HG02870 (cell line): ENCODE measurements at regions not wholly inside any gene's neighbourhood (a gene's known extent, or its start where the extent isn't known, plus 50 kb on each side); places are given as distances from the start of the nearest gene placed in this dataset.
"Not testable (repeated sequence)": the region's sequence is repeated elsewhere in the genome, so short reads cannot be mapped to it uniquely, and the experiment has no call there.

Experiments
- ATAC-seq: cut with Tn5 transposase; IDR thresholded peaks from one replicate; pipeline ENCODE4 v1.9.1; 2021; ENCODE audit warnings: mild to moderate bottlenecking, moderate library complexity; ENCODE audit not compliant: unreplicated experiment

DNA sequence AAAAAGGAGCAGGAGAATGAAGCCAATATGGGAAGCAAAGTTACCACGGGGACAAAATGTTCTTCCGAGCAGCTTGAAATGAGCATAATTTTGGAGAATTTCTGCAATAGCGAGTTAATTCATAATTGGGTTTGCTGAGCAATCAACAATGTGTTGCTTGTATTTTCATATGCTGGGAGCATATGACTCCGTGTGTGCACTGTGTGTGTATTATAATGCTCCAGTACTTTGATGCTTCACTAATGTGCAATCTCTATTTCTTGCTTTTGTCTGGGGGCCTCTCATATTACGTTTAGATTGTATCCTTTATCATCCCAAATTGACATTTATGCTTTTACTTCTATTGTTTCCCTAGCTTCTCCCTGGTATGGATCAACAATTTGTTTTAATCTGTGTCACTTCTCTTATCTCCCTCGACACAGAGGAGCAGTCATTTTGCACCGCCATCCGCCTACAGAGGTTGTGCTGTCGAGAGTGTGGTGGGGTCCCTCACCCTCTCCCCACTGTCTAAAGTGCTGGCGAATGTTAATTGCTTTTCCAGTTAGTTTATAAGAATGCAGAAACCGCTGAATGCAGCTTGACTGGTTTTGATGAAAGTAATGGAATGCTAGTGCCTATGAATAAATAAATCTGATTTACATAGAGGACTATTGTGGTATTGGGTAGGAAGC is 372.5 kb upstream of the WWC1 start:
- ATAC-seq: no peak

- ATAC-seq: no peak
These were observed 370.9 kb upstream of the WWC1 start for GRCh38 chr5:167920589-167920988.

DNA sequence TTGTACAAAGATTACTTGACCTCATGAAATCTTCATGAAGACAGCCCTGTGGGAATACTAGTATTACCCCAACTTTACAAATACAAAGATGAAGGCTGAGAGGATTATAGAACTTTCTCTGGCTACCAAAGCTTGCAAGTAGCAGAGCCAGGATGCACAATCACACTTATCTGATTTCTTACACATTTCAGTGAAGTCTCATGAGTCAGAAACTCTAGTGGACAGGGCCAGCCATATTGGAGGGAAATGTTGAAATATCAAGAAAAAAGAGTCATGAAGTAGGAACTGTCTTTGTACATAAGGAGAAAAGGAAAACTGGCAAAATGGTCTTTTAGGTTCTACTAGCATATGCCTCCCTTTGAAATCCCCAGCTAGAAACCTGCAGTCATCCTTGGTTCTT is 369.6 kb upstream of the WWC1 start:
- no peak for ATAC-seq

- no peak for ATAC-seq
These were observed 368.0 kb upstream of the WWC1 start for GRCh38 chr5:167923396-167923795.

- no peak for ATAC-seq
These were observed 361.6 kb upstream of the WWC1 start for GRCh38 chr5:167929841-167930240.

GRCh38 chr5:167934551-167934971 is 356.9 kb upstream of the WWC1 start:
- no peak for ATAC-seq

DNA sequence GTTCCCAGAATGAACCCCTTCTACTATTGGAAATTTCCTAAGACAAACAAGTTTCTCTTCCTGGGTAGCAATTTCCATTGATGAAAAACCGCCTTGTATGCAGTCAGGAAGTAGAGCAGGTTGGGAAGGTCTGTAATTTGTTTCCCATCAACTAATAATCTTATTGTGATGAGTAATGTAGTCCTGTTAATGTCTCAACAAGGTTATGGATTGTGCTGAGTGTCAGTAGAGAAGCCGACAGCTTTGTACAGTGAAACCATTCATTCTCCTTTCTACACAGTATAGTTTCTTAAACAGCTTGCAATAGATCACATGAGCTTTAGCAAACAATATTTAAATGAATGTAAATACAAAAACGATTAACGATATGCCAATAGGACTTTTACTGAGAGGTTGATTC is 355.4 kb upstream of the WWC1 start:
- ATAC-seq: no peak

DNA sequence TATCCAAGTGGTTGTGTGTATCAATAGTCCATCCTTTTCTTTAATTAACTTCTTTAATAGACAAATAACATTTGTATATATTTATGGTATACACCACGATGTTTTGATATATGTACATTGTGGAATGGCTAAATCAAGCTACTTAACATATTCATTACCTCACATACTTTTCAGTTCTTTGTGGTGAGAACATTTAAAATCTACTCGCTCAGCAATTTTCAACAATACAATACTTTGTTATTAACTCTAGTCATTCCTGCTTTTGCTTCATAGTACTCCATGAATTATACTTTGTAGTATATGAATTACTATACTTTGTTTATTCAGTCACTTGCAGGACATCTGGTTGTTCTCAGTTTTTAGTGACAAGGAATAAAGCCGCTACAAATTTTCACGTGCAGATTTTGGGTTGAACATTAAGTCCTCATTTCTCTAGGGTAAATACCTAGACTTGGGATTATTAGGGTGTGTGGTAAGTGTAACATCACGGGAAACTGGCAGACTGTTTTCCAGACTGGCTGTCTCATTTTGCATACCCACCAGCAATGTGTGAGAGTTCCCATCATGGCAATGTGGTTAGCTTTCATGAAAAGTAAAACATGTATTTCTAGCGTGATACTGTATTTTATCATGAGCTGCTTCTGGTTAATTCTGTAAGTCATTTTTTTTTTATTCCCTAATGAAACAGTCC is 354.4 kb upstream of the WWC1 start:
- no peak for ATAC-seq

DNA sequence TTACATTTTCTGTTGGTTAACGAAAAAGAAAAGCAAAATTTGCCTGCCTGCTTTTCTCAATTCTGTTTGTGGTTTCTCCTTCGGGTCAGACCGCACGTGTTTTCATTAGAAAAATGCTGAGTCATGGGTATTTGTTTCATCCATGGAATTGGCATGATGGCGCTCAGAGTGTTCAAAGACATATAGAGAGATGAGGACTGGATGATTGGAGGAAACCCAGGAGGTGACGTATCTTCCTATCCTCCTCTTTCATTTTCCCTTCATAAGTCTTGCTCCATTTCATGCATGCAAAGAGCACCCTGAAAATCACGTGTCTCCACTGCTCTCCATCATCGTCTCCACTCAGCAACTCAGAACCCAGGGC is 353.8 kb upstream of the WWC1 start:
- ATAC-seq: no peak

GRCh38 chr5:167939686-167940085 is 351.8 kb upstream of the WWC1 start:
- ATAC-seq: no peak

- ATAC-seq: no peak
These were observed 350.5 kb upstream of the WWC1 start for GRCh38 chr5:167940911-167941310.

DNA sequence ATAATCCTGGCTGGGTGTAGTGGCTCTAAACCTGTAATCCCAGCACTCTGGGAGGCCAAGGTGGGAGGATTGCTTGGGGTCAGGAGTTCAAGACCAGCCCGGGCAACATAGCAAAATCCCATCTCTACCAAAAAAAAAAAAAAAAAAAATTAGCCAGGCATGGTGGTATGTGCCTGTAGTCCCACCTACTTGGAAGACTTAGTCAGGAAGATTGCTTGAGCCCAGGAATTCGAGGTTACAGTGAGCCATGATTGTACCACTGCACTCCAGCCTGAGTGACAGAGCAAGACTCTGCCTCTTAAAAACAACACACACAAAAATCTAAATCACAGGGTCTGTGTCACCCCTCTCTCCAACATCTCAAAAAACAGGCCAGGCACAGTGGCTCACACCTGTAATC is 349.9 kb upstream of the WWC1 start:
- ATAC-seq: not testable (repeated sequence)

DNA sequence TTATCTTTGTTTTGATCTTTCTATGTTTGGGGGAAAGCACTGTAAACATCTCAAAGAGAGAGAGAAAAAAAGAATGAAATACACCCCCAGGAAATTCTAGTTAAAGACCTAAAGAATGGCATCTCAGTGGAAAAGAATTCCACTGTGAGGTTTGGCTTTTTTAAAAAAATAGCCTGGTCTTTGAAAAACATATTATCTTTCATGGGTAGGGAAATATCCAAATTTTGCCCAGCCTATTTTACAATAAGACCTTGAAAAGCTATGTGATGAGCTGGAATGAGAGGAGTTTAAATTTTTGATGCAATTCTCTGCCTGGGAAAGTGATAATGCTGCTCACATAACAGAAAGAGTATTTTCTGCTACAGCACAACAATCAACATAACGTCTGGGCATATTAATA is 348.1 kb upstream of the WWC1 start:
- no peak for ATAC-seq

- no peak for ATAC-seq
These were observed 347.2 kb upstream of the WWC1 start for GRCh38 chr5:167944121-167944852.

DNA sequence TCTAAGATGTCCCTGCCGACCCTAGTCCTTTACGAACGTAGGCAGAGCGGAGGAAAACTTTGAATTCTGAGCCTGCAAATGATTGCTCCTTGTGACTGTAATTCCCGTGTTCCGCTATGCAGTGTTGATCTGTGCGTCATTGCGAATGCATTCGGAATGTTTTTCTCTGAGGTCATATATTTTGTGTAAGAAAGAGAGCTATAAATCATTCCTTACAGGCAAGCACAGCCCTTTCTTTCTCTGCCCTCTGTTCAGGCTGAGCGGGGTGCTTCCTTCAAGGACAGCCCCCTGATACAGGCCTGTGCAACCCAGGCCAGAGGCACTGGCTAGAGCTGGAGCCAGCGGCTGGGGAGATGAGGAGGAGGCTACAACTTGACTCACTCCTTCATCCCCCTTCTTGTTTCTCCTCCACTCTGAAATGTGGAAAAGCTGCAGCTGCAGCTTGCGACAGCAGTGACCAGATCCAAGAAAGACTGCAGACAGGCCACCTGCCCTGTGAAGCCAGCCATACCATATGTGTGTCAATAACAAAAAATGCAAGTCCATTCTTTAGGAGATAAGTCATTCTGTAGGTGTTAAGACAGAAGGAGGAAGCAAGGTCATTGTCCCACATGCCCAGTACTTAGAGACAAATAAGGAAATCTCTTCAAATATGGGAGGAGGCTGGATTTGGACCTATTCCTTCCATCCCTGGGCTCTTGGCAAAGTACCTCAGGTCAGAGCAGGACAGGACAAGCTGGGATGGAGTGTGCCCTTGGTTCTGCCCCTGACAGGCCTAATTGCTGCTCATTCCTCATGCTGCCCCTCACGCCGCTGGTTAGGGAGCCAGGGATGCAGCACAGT is 345.7 kb upstream of the WWC1 start:
- no peak for ATAC-seq

DNA sequence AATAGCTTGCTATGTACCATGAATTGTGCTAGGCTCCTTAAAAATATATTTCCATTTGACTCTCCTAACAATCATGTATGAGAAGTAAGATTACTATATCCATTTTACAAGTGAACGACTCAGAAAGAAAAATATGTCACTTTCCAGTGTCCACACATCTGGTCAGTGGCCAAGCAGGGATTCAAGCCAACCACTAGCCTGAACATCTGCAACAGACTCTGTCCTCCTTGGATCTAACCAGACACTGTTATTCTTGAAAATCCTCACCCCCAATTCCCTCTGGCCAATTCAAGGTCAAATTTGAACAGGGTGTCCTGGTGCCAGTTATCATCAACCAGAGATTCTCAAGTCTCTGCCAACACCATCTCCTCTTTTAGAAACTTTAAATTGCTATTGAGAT is 344.1 kb upstream of the WWC1 start:
- no peak for ATAC-seq

- ATAC-seq: no peak
These were observed 343.2 kb upstream of the WWC1 start for GRCh38 chr5:167948251-167948650.

DNA sequence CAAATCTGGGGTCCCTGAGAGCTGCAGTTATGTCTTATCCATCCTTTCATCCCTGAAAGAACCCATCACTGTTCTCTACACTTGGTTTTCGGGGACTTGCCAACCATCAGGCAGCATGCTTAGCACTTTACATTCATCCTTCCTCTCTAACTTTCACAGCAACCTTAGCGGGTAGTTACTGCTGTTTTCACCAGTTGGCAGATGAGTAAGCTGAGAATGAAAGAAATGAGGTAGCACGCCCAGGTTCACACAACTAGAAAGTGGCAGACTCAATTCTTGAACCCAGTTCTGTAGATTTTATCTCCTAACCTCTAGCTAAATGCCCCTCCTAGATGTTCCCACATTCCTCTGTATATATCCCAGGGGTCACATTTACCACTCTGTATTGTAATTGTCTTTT is 342.0 kb upstream of the WWC1 start:
- no peak for ATAC-seq

- ATAC-seq: no peak
These were observed 341.2 kb upstream of the WWC1 start for GRCh38 chr5:167950126-167950721.

GRCh38 chr5:167951116-167951515 is 340.3 kb upstream of the WWC1 start:
- ATAC-seq: no peak
